ENCODE measurements at regions not wholly inside any gene's neighbourhood (a gene's known extent, or its start where the extent isn't known, plus 50 kb on each side); places are given as distances from the start of the nearest gene placed in this dataset.

- in situ Hi-C loops (cut with MboI; ENCODE audit: low sequenced_read_pairs): no loop called here
Measured at GRCh38 chr6:105818505-105818904, 267.6 kb upstream of the PRDM1 start.

GRCh38 chr6:105817961-105818360 is 268.2 kb upstream of the PRDM1 start:
- in situ Hi-C loops (cut with MboI; ENCODE audit: low sequenced_read_pairs): no loop called here

- in situ Hi-C loops (cut with MboI; ENCODE audit: low sequenced_read_pairs): no loop called here
Measured at GRCh38 chr6:105817370-105817769, 268.8 kb upstream of the PRDM1 start.

- in situ Hi-C loops (cut with MboI; ENCODE audit: low sequenced_read_pairs): no loop called here
Measured at GRCh38 chr6:105816847-105817246, 269.3 kb upstream of the PRDM1 start.

- in situ Hi-C loops (cut with MboI; ENCODE audit: low sequenced_read_pairs): no loop called here
Measured at GRCh38 chr6:105815661-105816555, 270.2 kb upstream of the PRDM1 start.

- in situ Hi-C loops (cut with MboI; ENCODE audit: low sequenced_read_pairs): no loop called here
Measured at GRCh38 chr6:105814745-105815536, 271.2 kb upstream of the PRDM1 start.

GRCh38 chr6:105810922-105811482 is 275.1 kb upstream of the PRDM1 start:
- in situ Hi-C loops (cut with MboI; ENCODE audit: low sequenced_read_pairs): no loop called here

- in situ Hi-C loops (cut with MboI; ENCODE audit: low sequenced_read_pairs): no loop called here
Measured at GRCh38 chr6:105810105-105810921, 275.8 kb upstream of the PRDM1 start.

GRCh38 chr6:105808571-105808970 is 277.6 kb upstream of the PRDM1 start:
- in situ Hi-C loops (cut with MboI; ENCODE audit: low sequenced_read_pairs): no loop called here

- in situ Hi-C loops (cut with MboI; ENCODE audit: low sequenced_read_pairs): no loop called here
Measured at GRCh38 chr6:105807905-105808304, 278.2 kb upstream of the PRDM1 start.

- in situ Hi-C loops (cut with MboI; ENCODE audit: low sequenced_read_pairs): no loop called here
Measured at GRCh38 chr6:105806486-105806920, 279.6 kb upstream of the PRDM1 start.

- in situ Hi-C loops (cut with MboI; ENCODE audit: low sequenced_read_pairs): no loop called here
Measured at GRCh38 chr6:105805501-105806023, 280.6 kb upstream of the PRDM1 start.

GRCh38 chr6:105804424-105804823 is 281.7 kb upstream of the PRDM1 start:
- in situ Hi-C loops (cut with MboI; ENCODE audit: low sequenced_read_pairs): no loop called here

GRCh38 chr6:105804000-105804399 is 282.1 kb upstream of the PRDM1 start:
- in situ Hi-C loops (cut with MboI; ENCODE audit: low sequenced_read_pairs): no loop called here

GRCh38 chr6:105803442-105803841 is 282.7 kb upstream of the PRDM1 start:
- in situ Hi-C loops (cut with MboI; ENCODE audit: low sequenced_read_pairs): no loop called here

- in situ Hi-C loops (cut with MboI; ENCODE audit: low sequenced_read_pairs): no loop called here
Measured at GRCh38 chr6:105802703-105803102, 283.4 kb upstream of the PRDM1 start.

GRCh38 chr6:105800871-105801270 is 285.3 kb upstream of the PRDM1 start:
- in situ Hi-C loops (cut with MboI; ENCODE audit: low sequenced_read_pairs): no loop called here

- in situ Hi-C loops (cut with MboI; ENCODE audit: low sequenced_read_pairs): no loop called here
Measured at GRCh38 chr6:105800398-105800797, 285.7 kb upstream of the PRDM1 start.

- in situ Hi-C loops (cut with MboI; ENCODE audit: low sequenced_read_pairs): no loop called here
Measured at GRCh38 chr6:105799056-105799455, 287.1 kb upstream of the PRDM1 start.

- in situ Hi-C loops (cut with MboI; ENCODE audit: low sequenced_read_pairs): no loop called here
Measured at GRCh38 chr6:105797983-105798453, 288.1 kb upstream of the PRDM1 start.
